Fibroblast of lung (primary cell): ENCODE measurements at regions not wholly inside any gene's neighbourhood (a gene's known extent, or its start where the extent isn't known, plus 50 kb on each side); places are given as distances from the start of the nearest gene placed in this dataset.
A peak's percentile ranks its signal among the peaks of the same experiment; 100 is the strongest.

ENCODE experiments used
- DNase-seq, 2 donors: peaks; one replicate each; pipeline versions ENCODE4 v3.0.0 to v3.0.0-alpha.2; 2010; ENCODE audit warnings: low read depth in 2 of 2
- H2AFZ ChIP-seq: 2 replicates; pipeline ENCODE4 v1.5.1; 2012; ENCODE audit warnings: low read length, control low read depth, inconsistent platforms
- H3K27ac ChIP-seq: 2 replicates; pipeline ENCODE4 v1.5.1; 2011; ENCODE audit warnings: low read length, control low read depth; ENCODE audit not compliant: insufficient read depth
- H3K27me3 ChIP-seq: 2 replicates; pipeline ENCODE4 v1.5.1; 2011; ENCODE audit warnings: mild to moderate bottlenecking, low read length; ENCODE audit not compliant: control insufficient read depth, insufficient read depth
- H3K36me3 ChIP-seq: 2 replicates; pipeline ENCODE4 v1.5.1; 2011; ENCODE audit warnings: low read length; ENCODE audit not compliant: control insufficient read depth, insufficient read depth
- H3K4me1 ChIP-seq: 2 replicates; pipeline ENCODE4 v1.5.1; 2011; ENCODE audit warnings: low read length; ENCODE audit not compliant: control insufficient read depth, insufficient read depth; ENCODE audit errors: extremely low read depth
- H3K4me2 ChIP-seq: 2 replicates; pipeline ENCODE4 v1.5.1; 2011; ENCODE audit warnings: low read length, control low read depth; ENCODE audit not compliant: insufficient read depth; ENCODE audit errors: extremely low read depth
- H3K4me3 ChIP-seq, 4 experiments: fragments of 200-600 bp in 1 of 4; sonication (generic) in 1 of 4; replicated peaks in 1 of 4; 2 replicates each; pipeline ENCODE4 v1.5.1; 2011 to 2016; ENCODE audit warnings: low read length in 4 of 4, low read depth in 3 of 4, mild to moderate bottlenecking in 3 of 4, control low read depth in 2 of 4, inconsistent platforms in 1 of 4, mixed read lengths in 1 of 4; ENCODE audit not compliant: insufficient read depth in 1 of 4; ENCODE audit errors: control extremely low read depth in 1 of 4
- H3K79me2 ChIP-seq: 2 replicates; pipeline ENCODE4 v1.5.1; 2012; ENCODE audit warnings: mild to moderate bottlenecking, low read length, inconsistent platforms; ENCODE audit not compliant: control insufficient read depth, insufficient read depth
- H3K9ac ChIP-seq: 2 replicates; pipeline ENCODE4 v1.5.1; 2011; ENCODE audit warnings: mild to moderate bottlenecking, low read length, control low read depth; ENCODE audit not compliant: insufficient read depth
- H3K9me3 ChIP-seq: 2 replicates; pipeline ENCODE4 v1.5.1; 2012; ENCODE audit warnings: low read depth, low read length; ENCODE audit not compliant: control insufficient read depth, insufficient read depth
- H4K20me1 ChIP-seq: 2 replicates; pipeline ENCODE4 v1.5.1; 2011; ENCODE audit warnings: low read length; ENCODE audit not compliant: control insufficient read depth, insufficient read depth; ENCODE audit errors: extremely low read depth
- CTCF ChIP-seq, 2 donors: IDR thresholded peaks in 1 of 2; conservative IDR thresholded peaks in 1 of 2; 1 replicate in 1 of 2; 2 replicates in 1 of 2; pipeline ENCODE4 v1.5.1; 2011 to 2012; ENCODE audit warnings: low read length in 2 of 2, control low read depth in 1 of 2, inconsistent platforms in 1 of 2, low read depth in 1 of 2, mild to moderate bottlenecking in 1 of 2
- EZH2 ChIP-seq: IDR thresholded peaks from 2 replicates; pipeline ENCODE4 v1.5.1; 2012; ENCODE audit warnings: low read length, control low read depth, mild to moderate bottlenecking; ENCODE audit errors: missing control alignments

DNA sequence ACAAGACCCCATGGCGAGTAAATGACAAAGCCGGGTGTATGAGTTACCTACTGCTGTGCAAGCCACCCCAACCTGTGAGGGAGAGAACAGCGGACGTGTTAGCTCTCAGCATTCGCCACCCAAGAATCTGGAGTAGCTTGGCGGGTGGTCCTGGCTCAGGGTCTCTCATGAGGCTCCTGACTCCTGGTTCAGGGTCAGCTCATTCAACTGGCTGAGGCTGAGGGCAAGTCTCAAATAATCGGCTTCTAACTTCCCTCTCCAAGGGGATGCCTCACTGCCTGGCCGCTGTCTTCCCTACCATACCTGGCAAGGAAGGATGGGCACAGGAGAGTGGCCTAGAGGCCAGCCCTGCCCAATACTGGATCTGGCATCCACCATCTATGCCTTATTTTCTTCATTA, 94.2 kb downstream of the HTR5A start:
- TF ChIP-seq EZH2 (no peak), CTCF (conservative IDR thresholded peaks at IDR 0.05 in 1 of 2, IDR thresholded peaks at IDR 0.05 in 1 of 2; ENCODE audit: low read depth in 1 of 2, low read length in 2 of 2) (no peak)
- no peak overlapping the region for H3K4me3 ChIP-seq

DNA sequence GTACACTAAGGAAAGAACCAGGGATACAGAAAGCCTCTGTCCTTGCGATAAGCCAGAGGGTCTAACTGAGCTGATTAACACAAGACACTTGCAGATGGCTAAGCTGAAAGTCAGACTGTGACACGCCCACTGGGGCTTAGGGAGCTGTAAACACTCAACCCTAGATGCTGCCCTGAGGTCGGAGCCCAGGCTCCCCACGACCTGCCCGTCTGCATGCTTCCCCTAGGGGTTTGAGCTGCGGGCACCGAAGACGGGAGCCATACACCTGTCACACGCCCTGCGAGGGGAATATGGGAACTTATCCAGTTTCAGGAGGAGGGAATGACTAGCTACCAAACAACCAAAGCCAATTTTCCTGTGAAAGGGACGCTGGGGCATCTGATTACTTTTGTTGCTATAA, 96.0 kb downstream of the HTR5A start:
- Histone ChIP-seq H2AFZ (no peak overlapping the region), H3K9me3 (no peaks in the 10 kb centered on the region), H4K20me1 (no peaks in the 10 kb centered on the region), H3K4me2 (no peak overlapping the region), H3K4me1 (no peaks in the 10 kb centered on the region), H3K79me2 (no peaks in the 10 kb centered on the region), H3K9ac (no peak overlapping the region), H3K4me3 (no peak overlapping the region), H3K27ac (peak overlapping the region; percentile 61), H3K27me3 (no peaks in the 10 kb centered on the region), H3K36me3 (no peaks in the 10 kb centered on the region)
- no peak for TF ChIP-seq EZH2
- no peak for TF ChIP-seq CTCF (conservative IDR thresholded peaks at IDR 0.05 in 1 of 2, IDR thresholded peaks at IDR 0.05 in 1 of 2; ENCODE audit: low read depth in 1 of 2, low read length in 2 of 2)
- DNase-seq: peak in 1 of 2 donors; percentile 47

More for the DNA sequence above, 94.2 kb downstream of the HTR5A start:
- no peak for DNase-seq
- no peak overlapping the region for H3K9ac ChIP-seq
- no peaks in the 10 kb centered on the region for H3K36me3 ChIP-seq
- no peak overlapping the region for H2AFZ ChIP-seq
- H3K27ac ChIP-seq: no peak overlapping the region
- H4K20me1 ChIP-seq: no peaks in the 10 kb centered on the region
- H3K79me2 ChIP-seq: no peaks in the 10 kb centered on the region
- no peaks in the 10 kb centered on the region for H3K9me3 ChIP-seq
- H3K4me1 ChIP-seq: no peaks in the 10 kb centered on the region
- H3K27me3 ChIP-seq: no peaks in the 10 kb centered on the region
- no peak overlapping the region for H3K4me2 ChIP-seq

DNA sequence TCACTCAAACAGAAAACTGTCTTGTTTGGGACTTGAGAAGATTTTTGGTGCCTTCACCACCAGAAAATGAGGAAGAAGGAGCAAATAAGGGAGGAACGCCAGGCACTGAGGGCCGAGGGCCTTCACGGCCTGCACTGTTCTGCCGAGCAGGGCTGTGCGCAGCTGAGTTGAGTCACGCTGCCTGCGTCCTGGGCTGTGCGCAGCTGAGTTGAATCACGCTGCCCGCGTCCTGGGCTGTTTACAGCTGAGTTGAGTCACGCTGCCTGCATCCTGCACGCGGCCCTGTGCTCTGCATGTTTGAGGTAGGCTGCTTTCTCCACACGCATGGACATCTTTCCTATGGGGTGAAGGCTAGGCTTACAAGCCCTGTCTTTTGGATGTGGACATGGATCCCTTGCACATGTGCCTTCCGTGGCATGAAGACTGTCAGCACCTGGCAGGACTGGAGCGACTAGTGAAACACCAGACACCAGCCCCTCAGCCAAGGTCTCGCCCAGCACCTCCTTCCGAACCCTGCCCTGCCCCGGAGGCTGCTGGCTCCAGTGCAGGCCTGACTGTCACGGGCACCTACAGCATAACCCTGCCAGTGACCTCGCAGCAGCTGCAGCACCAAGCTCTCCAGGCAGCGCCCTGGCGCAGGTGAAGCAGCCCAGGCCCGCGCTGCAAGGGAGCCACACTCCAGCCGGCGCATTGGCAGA, 96.7 kb downstream of the HTR5A start:
- Histone ChIP-seq H3K79me2 (no peaks in the 10 kb centered on the region), H3K27me3 (no peaks in the 10 kb centered on the region), H3K27ac (peak overlapping the region; percentile 69), H3K9ac (no peak overlapping the region), H3K4me1 (no peaks in the 10 kb centered on the region), H4K20me1 (no peaks in the 10 kb centered on the region), H2AFZ (no peak overlapping the region), H3K9me3 (no peaks in the 10 kb centered on the region), H3K4me2 (no peak overlapping the region), H3K36me3 (no peaks in the 10 kb centered on the region), H3K4me3 (no peak overlapping the region)
- no peak for TF ChIP-seq EZH2
- no peak for TF ChIP-seq CTCF (conservative IDR thresholded peaks at IDR 0.05 in 1 of 2, IDR thresholded peaks at IDR 0.05 in 1 of 2; ENCODE audit: low read depth in 1 of 2, low read length in 2 of 2)
- peak; percentile 93 to 99 for DNase-seq
